Lung (tissue), 11 donors: ENCODE measurements at regions not wholly inside any gene's neighbourhood (a gene's known extent, or its start where the extent isn't known, plus 50 kb on each side); places are given as distances from the start of the nearest gene placed in this dataset.

Source experiments
- ATAC-seq: fragments of 200-7000 bp; cut with Tn5 transposase; one replicate; pipeline ENCODE4 v1.9.1; 2020; ENCODE audit warnings: moderate number of reproducible peaks; ENCODE audit not compliant: insufficient read depth, low FRiP score
- DNase-seq, 3 donors: peaks; one replicate each; pipeline ENCODE4 v3.0.0-alpha.2; 2013 to 2017
- H3K27ac ChIP-seq, 2 donors: one replicate each; pipeline ENCODE4 v1.5.1; 2013; ENCODE audit warnings: mild to moderate bottlenecking in 2 of 2, moderate library complexity in 2 of 2, control low read depth in 1 of 2, inconsistent platforms in 1 of 2, low read depth in 1 of 2, low read length in 1 of 2
- H3K27me3 ChIP-seq, 3 donors: one replicate each; pipeline ENCODE4 v1.5.1; 2013; ENCODE audit warnings: low read length in 2 of 3; ENCODE audit not compliant: control insufficient read depth in 3 of 3, insufficient read depth in 3 of 3
- H3K36me3 ChIP-seq, 4 donors: one replicate each; pipeline ENCODE4 v1.5.1; 2013; ENCODE audit warnings: low read length in 4 of 4, mild to moderate bottlenecking in 1 of 4, moderate library complexity in 1 of 4; ENCODE audit not compliant: control insufficient read depth in 4 of 4, insufficient read depth in 4 of 4
- H3K4me1 ChIP-seq, 5 donors: one replicate each; pipeline ENCODE4 v1.5.1; 2013; ENCODE audit warnings: low read length in 5 of 5, mild to moderate bottlenecking in 2 of 5, moderate library complexity in 1 of 5; ENCODE audit not compliant: control insufficient read depth in 5 of 5, insufficient read depth in 5 of 5
- H3K4me3 ChIP-seq: one replicate; pipeline ENCODE4 v1.5.1; 2013; ENCODE audit warnings: mild to moderate bottlenecking, control low read depth, moderate library complexity
- H3K9ac ChIP-seq, 2 donors: one replicate each; pipeline ENCODE4 v1.5.1; 2013; ENCODE audit warnings: low read length in 2 of 2, control low read depth in 1 of 2; ENCODE audit not compliant: insufficient read depth in 1 of 2
- H3K9me3 ChIP-seq, 4 donors: one replicate each; pipeline ENCODE4 v1.5.1; 2013; ENCODE audit warnings: low read length in 3 of 4, mild to moderate bottlenecking in 1 of 4, moderate library complexity in 1 of 4; ENCODE audit not compliant: control insufficient read depth in 4 of 4, insufficient read depth in 3 of 4
- WGBS, 2 donors: extraction: QIAGEN DNeasy Blood & Tissue Kit; methylation state at CpG; one replicate each; pipeline ENCODE4 v1.1.7; 2013; 5-methylcytosine and 5-hydroxymethylcytosine counted together
- TF ChIP-seq, protein P1 (sequence below): IDR thresholded peaks from 2 replicates; pipeline ENCODE4 v1.5.1; 2012; ENCODE audit warnings: mild to moderate bottlenecking; ENCODE audit errors: control extremely low read depth, extremely low read depth
- donor health status: control.
- donor health status: control.
- donor health status: Bipolar disorder and iron deficiency.
- donor health status: healthy.
- donor health status: DM: yes; HTN: yes; CAD: no.

DNA sequence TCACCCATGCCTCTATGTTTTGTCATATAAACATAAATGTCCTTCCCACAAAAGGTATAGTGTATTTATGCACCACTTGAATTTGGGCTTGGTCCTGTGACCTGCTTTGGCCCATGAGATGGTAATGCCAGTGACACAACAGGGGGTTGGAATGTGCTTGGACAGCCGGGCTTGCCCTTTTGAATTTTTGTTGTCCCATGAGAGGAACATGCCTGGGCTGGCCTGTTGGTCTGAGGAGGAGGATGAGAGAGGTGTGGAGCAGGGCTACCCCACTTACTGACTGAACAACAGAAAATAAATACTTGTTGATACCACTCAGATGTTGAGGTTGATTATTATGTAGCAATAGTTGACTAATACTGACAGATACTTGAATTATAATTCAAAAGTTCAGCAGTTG, 63.2 kb upstream of the TCF4 start:
- Histone ChIP-seq H3K27me3 (no peaks in the 10 kb centered on the region), H3K27ac (no peak overlapping the region), H3K36me3 (no peaks in the 10 kb centered on the region), H3K9ac (no peak overlapping the region), H3K4me3 (no peak overlapping the region), H3K9me3 (no peaks in the 10 kb centered on the region), H3K4me1 (no peaks in the 10 kb centered on the region)
- ATAC-seq: no peak
- DNase-seq: no peak
- TF ChIP-seq, protein P1, sequence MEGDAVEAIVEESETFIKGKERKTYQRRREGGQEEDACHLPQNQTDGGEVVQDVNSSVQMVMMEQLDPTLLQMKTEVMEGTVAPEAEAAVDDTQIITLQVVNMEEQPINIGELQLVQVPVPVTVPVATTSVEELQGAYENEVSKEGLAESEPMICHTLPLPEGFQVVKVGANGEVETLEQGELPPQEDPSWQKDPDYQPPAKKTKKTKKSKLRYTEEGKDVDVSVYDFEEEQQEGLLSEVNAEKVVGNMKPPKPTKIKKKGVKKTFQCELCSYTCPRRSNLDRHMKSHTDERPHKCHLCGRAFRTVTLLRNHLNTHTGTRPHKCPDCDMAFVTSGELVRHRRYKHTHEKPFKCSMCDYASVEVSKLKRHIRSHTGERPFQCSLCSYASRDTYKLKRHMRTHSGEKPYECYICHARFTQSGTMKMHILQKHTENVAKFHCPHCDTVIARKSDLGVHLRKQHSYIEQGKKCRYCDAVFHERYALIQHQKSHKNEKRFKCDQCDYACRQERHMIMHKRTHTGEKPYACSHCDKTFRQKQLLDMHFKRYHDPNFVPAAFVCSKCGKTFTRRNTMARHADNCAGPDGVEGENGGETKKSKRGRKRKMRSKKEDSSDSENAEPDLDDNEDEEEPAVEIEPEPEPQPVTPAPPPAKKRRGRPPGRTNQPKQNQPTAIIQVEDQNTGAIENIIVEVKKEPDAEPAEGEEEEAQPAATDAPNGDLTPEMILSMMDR: no peak
- WGBS, 2 donors: 66 to 87% methylated on average over 1 of the region's 1 CpG

DNA sequence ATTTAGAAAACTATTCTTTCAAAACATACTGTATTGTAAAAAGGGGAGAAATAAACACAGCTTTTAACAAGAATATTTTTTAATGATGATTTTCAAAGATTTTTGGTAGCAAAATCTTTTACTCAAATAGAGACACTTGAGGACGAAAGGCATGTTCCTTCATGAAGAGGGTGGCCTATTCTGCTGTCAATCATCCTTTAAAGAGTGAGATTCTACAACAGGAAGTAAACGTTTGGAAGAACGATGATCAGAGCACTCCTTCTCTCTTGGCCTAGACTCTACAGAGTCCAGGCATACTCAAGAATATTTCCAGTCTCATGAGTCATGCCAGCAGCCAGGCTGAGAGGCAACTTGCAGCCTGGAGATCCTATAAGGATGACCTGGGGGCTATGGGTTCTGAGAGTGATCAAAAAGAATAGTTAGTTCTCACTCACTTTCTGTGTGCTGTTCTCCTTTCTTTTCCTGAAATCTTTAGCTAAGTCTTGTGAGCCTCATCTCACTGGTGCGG, 62.4 kb upstream of the TCF4 start:
- no peak for DNase-seq
- no peak overlapping the region for H3K4me3 ChIP-seq
- ATAC-seq: no peak
- no peaks in the 10 kb centered on the region for H3K27me3 ChIP-seq
- TF ChIP-seq, protein P1: no peak
- H3K9ac ChIP-seq: no peak overlapping the region
- no peak overlapping the region for H3K27ac ChIP-seq
- H3K36me3 ChIP-seq: no peaks in the 10 kb centered on the region
- no peaks in the 10 kb centered on the region for H3K4me1 ChIP-seq
- 60 to 73% methylated on average over 4 of the region's 4 CpGs for WGBS, 2 donors
- no peaks in the 10 kb centered on the region for H3K9me3 ChIP-seq

DNA sequence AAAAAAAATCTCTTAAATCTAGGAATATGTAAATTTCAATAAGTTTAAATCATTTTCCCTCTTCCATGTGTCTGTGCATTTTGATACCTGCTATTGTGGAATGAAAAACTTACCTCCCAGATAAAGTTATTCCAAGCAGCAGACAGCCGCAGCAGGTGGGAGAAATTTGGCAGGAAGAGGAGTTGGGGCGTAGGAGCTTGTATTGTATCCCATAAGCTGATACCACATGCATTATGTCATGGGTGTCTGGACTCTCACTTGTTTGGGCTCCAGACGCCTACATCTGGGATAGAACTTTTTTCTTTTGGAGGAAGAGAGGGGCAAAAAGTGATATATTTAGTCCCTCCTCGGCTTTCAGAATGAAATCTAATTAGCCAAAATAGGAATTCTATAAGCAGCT, 59.3 kb upstream of the TCF4 start:
- H3K9me3 ChIP-seq: peaks cover 0 to 2% (median 0%) of the 10 kb centered on the region in 4 donors
- H3K4me1 ChIP-seq: no peaks in the 10 kb centered on the region
- TF ChIP-seq, protein P1: no peak
- WGBS, 2 donors: 81 to 91% methylated on average over 4 of the region's 4 CpGs
- DNase-seq (no peak), ATAC-seq (no peak)
- no peak overlapping the region for H3K27ac ChIP-seq
- no peaks in the 10 kb centered on the region for H3K27me3 ChIP-seq
- no peak overlapping the region for H3K4me3 ChIP-seq
- H3K36me3 ChIP-seq: no peaks in the 10 kb centered on the region
- H3K9ac ChIP-seq: no peak overlapping the region

DNA sequence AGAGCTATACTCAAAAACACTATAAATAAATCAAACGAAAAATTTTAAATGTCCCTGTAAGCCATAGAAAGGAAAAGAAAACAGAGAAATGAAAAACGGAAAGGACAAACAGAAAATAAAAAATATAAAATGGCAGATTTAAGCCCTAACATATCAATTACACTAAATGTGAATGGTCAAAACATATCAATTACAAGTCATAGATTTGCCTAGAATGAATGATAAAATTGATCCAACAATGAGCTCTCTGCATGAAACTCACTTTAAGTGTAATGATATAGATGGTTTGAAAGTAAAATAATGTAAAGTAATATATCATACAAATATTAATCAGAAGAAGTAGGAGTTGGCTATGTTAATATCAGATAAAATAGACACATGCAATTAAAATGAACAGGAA, 54.2 kb upstream of the TCF4 start:
- TF ChIP-seq, protein P1: no peak
- H3K36me3 ChIP-seq: no peaks in the 10 kb centered on the region
- no peak overlapping the region for H3K9ac ChIP-seq
- DNase-seq (no peak), ATAC-seq (no peak)
- no peaks in the 10 kb centered on the region for H3K27me3 ChIP-seq
- H3K27ac ChIP-seq: no peak overlapping the region
- H3K4me3 ChIP-seq: no peak overlapping the region
- H3K4me1 ChIP-seq: no peaks in the 10 kb centered on the region
- 45% methylated on average over 2 of the region's 2 CpGs for WGBS, 2 donors
- H3K9me3 ChIP-seq: peaks cover 0 to 2% (median 0%) of the 10 kb centered on the region in 4 donors
